C4-2B (cell line): ENCODE measurements at regions not wholly inside any gene's neighbourhood (a gene's known extent, or its start where the extent isn't known, plus 50 kb on each side); places are given as distances from the start of the nearest gene placed in this dataset.

Source experiments
- H3K27ac ChIP-seq: fragments of 450-650 bp; 2 replicates; pipeline ENCODE4 v1.5.1; 2017
- ZFX ChIP-seq: fragments of 450-650 bp; IDR thresholded peaks from 2 replicates; pipeline ENCODE4 v1.6.1; 2017
- TF ChIP-seq, protein P1 (sequence below): fragments of 450-650 bp; conservative IDR thresholded peaks from 2 replicates; pipeline ENCODE4 v1.5.1; 2017; ENCODE audit warnings: mild to moderate bottlenecking

DNA sequence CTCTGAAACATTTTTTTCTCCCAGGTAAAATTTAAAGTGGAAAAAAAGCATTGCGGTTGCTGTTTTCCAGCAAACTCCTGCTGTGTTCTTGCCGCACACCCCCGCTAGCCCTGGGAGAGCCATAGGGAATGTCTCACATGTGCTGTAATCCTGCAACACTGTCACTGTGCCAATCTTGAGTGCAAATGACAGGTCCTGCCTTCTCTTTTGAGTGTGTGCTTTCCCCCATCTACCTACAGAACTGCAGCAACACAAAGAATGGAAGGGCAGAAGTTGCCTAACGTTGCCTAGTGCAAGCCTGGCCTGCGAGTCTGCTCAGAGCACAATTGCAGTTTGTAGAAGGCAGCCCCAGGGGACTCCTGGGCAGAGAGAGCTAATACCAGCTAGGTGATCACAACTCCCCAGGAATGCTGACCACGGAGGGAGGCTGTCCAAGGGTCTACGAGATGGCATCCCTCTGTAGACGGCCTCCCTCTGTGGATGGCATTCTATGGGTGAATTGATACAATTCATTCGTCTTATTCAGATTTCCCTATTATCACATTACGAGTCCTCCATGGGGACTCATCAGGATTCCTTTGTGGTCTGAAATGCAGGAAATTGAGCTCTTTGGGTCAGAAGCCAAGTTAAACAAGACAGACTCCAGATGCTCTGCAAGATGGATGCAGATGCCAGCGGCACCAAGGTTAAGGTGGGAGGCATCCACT lies 172.6 kb upstream of the S1PR3 start:
- TF ChIP-seq, protein P1, sequence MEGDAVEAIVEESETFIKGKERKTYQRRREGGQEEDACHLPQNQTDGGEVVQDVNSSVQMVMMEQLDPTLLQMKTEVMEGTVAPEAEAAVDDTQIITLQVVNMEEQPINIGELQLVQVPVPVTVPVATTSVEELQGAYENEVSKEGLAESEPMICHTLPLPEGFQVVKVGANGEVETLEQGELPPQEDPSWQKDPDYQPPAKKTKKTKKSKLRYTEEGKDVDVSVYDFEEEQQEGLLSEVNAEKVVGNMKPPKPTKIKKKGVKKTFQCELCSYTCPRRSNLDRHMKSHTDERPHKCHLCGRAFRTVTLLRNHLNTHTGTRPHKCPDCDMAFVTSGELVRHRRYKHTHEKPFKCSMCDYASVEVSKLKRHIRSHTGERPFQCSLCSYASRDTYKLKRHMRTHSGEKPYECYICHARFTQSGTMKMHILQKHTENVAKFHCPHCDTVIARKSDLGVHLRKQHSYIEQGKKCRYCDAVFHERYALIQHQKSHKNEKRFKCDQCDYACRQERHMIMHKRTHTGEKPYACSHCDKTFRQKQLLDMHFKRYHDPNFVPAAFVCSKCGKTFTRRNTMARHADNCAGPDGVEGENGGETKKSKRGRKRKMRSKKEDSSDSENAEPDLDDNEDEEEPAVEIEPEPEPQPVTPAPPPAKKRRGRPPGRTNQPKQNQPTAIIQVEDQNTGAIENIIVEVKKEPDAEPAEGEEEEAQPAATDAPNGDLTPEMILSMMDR = no peak
- no peak for TF ChIP-seq ZFX
- H3K27ac ChIP-seq = no peak overlapping the region

DNA sequence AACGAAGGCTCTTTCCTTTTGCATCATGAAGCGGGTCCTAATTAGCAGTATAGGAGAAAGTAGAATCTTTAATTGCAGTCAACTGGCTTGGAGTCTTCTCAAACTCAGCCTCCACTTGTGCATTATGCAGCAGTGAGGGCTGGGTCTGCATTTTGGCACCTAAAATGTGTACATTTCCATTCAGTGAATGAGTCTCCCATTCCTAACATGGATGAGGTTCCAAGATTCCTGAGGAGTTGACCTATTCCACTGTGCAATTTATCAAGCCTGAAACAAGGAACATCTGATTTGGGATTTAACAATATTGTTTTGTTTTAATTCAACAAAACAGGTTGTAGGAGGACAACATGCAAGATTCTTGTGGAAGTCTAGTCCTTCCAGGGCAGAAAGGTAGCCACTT lies 171.8 kb upstream of the S1PR3 start:
- TF ChIP-seq, protein P1 = no peak
- TF ChIP-seq ZFX = no peak
- H3K27ac ChIP-seq = no peak overlapping the region

DNA sequence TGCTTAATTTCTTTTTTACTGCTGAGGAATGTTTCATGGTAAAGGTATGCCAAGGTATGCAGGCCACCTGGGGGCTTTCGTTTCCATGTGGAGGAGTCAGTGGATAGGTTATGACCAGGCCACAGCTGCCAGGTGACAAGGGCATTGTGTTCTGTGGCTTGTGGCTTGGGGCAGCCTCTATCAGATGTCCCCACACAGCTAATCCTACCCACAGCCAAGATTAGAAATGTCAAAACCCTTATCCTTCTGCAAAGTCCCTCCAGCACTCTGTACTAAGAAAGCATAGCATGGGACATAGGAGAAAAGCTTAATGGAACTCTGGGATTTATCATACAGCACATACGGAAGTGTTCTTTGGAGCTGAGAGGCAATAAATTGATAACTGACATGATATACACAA lies 171.2 kb upstream of the S1PR3 start:
- H3K27ac ChIP-seq = no peak overlapping the region

DNA sequence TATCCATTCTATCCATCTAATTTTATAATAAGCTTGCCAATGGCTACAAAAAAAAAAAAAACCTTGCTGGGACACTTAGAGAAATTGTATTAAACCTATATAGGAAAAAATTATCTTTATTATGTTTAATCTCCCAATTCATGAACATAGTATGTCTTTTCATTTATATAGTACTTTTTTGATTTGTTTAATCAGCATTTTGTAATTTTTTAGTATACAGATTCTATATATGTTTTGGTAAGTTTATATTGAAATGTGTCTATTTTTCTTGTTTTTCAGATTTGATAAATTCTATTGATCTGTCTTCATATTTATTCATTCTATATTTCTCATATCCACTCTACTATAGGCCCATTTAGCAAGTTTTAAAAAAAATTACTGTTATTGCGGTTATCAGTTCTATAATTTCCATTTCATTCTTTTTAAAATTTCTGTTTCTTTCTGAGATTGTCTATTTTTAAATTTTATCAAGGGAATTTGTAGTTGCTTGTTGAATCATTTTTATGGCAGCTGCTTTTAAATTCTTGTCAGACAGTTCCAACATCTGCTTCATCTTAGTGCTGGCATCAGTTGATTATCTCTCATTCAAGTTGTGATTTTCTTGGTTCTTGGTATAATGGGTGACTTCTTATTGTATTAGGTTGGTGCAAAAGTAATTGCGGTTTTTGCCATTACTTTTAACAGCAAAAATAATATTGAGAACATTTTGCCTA lies 170.1 kb upstream of the S1PR3 start:
- TF ChIP-seq, protein P1 = no peak
- TF ChIP-seq ZFX = no peak
- no peak overlapping the region for H3K27ac ChIP-seq

More for the DNA sequence above, 171.2 kb upstream of the S1PR3 start:
- no peak for TF ChIP-seq ZFX
- TF ChIP-seq, protein P1 = no peak

DNA sequence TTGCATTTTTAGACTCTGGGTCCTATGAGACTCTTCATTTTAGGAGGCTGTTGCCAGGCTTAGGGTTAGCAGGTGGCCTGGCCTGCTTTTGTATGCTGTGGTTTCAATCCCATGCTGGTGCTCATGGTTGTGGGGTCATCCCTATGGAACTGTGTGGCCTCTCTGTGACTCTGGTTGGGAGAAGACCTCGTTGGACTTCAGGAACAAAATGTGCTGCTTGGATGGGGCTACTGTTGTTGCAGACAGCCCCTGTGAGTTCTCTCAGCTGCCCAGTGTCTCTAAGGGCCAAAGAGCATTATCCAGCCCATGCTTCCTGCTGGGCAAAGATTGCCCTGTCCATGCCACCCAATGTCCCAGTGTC lies 169.5 kb upstream of the S1PR3 start:
- H3K27ac ChIP-seq = no peak overlapping the region
- TF ChIP-seq, protein P1 = no peak
- no peak for TF ChIP-seq ZFX

DNA sequence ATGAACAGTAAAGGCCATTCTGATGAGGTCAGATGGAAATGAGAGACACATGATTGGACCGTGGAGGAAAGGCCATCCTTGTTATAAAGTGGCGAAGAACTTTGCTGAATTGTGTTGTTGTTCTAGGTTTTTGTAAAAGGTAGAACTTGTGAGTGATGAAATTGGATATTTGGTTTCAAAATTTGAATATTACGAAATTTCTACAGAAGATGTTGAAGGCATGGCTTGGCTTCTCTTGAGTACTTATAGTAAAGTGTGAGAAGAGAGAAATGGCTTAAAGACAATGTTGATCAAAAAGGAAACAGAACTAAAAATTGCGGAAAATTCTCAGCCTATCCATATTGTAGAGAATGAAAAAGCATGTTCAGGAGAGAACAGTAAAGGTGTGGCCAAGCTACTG lies 166.6 kb upstream of the S1PR3 start:
- no peak overlapping the region for H3K27ac ChIP-seq
- TF ChIP-seq ZFX = no peak
- TF ChIP-seq, protein P1 = no peak

DNA sequence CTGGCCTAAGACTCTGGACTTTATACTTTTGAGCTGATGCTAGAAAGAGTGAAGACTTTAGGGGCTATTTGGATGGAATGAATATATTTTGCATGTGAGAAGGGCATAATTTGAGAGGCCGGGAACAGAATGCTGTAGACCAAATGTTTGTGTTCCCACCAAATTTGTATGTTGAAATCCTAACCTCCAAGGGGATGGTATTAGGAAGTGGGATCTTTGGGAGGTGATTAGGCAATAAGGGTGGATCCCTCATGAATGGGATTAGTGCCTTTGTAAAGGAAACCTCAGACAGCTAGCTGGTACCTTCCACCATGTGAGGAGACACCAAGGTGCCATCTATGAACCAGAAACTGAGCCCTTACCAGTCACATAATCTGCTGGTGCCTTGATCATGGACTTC lies 165.1 kb upstream of the S1PR3 start:
- TF ChIP-seq ZFX = no peak
- TF ChIP-seq, protein P1 = no peak
- no peak overlapping the region for H3K27ac ChIP-seq
